SKM-1 treated with dmso at 0.1 percent for 144 hours (cell line): ENCODE measurements at regions not wholly inside any gene's neighbourhood (a gene's known extent, or its start where the extent isn't known, plus 50 kb on each side); places are given as distances from the start of the nearest gene placed in this dataset.

ENCODE experiments used
- DNase-seq: peaks from one replicate; lab custom pipeline; 2025; ENCODE audit not compliant: unreplicated experiment; lab: John Stamatoyannopoulos, UW

- DNase-seq, result no peak
Measured at GRCh38 chr2:147559070-147559725, 285.6 kb upstream of the ACVR2A start.

DNA sequence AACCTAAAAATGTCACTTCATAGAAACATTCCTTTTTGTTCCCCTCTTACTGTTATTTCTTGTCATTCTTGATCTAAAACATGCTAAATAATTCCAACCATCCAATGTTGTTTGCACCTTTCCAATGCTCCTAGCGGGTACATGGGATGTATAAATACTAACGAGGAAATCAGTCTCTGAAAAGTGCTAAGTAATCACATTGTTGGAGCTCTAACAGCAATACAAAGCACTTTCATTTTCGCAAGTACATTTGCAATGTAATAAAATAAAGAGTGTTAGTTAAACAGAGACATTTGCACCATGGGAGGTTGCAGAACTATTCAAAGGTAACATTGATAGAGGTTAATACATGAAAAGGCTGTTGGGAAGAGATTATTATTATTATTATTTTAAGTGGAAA lies 286.2 kb upstream of the ACVR2A start:
- no peak for DNase-seq

DNA sequence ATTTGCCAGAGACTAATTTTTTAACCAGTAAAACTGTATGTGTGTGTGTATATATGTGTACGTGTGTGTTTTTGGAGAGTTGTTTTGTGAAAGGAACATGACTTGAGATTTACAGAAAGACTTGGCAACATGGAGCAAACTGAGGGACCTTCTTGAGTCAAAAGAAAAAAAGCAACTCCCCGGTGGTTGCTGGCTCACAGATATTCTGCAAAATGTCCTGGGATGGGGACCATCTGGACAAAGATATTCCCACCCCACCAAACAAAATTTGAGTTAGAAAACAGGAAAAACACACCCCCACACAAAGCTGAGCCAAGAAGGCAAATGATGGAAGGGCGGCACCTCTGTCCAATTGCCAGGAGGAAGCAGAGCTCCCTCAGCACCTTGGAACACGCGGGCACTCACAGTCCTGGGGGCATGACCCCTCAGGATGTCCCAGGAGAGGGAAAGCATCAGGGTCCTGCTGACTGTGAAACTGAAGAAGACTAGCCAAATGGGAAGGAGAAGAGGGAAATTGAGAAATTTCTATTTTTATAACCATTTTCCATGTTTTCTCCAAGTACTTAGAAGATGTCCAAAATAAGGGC lies 290.2 kb upstream of the ACVR2A start:
- no peak for DNase-seq

GRCh38 chr2:147553775-147554271 lies 291.0 kb upstream of the ACVR2A start:
- no peak for DNase-seq

DNA sequence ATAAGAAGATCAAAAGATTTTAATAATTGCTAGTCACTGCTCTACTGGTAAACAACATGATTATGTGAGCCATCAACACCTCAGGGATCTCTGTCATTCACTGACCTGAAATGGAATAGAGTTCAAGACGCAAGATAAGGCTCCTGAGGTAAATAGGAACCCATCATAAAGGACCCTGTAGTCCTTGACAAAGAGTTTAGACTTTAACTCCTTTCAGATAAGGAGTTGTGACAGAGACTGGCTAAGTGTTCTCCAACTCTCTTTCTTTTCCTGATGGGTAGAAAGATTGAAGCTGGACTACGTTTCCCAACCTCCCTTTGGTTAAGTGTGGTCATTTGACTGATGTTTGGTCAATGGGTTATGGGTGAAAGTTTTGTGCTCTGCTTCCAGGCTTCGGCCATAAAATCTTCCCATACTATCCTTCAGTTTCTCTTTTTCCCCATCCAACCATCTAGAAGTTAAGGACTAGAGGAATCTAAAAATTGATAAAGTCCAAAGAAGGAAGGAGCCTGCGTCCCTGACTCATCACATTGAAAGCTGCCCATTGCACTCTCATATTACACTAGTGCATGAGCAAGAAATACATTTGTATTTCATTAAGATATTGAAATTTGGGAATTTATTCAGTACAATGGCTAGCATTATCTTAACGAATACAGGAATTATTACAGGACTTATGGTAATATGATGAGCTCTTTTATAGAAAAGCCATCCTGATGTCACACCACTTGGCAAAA lies 293.7 kb upstream of the ACVR2A start:
- no peak for DNase-seq

DNA sequence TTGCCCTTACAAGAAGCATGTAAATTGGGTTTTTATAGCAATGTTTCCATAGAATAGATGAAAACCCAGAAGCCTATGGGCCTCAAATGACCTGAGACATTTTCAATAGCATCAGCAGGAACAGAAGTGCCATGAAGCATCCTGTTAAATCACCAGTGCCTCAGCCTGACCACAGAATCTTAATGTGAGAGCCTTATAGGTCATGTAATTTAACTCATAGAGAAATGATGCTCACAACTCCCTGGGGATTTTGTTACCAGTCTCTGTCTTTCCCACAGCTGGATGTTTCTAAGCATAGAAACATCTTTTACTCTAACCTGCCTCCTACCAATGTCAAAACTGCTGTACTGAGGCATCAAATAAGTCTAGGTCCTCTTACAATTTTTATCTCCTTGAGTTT lies 295.8 kb upstream of the ACVR2A start:
- DNase-seq, result no peak

DNA sequence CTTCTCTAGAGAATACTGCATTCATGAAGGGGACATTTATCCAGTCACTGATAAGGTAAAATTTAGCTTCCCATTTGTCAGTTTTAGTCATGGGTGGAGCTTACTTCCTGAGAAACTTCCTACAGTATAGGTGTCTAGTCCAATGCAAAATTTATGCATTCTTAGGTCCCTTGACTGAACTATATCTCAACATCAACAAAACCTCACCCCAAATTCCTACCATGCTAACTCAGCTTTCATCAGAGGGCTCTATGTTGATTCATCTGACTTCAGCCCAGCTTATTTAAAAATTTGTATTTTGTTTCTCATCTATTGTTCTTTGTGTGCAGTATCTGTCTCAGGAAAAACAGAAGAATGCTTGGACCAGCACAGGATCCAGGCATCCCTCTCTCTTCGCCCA lies 296.4 kb upstream of the ACVR2A start:
- DNase-seq, result no peak

DNA sequence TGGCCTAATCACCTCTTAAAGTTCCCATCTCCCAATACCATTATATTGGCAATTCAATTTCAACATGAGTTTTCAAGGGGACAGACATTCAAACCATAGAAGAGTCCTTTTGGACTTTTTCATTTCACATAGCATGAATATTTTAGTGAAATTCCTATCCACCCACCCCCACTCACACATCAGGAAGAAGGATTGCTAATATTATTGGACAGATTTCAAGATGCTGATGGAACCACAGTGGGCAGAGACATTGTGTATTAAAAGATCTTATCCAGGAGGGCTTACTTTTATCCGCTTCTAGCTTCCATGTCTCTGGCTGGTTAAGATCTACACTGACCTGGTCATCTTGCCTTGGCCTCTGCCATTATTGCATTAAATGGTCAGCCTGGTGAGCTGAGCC lies 297.4 kb upstream of the ACVR2A start:
- DNase-seq, result no peak

- no peak for DNase-seq
Measured at GRCh38 chr2:147546109-147546508, 298.7 kb upstream of the ACVR2A start.

GRCh38 chr2:147543056-147543455 lies 301.8 kb upstream of the ACVR2A start:
- no peak for DNase-seq

GRCh38 chr2:147542351-147542750 lies 302.5 kb upstream of the ACVR2A start:
- DNase-seq, result no peak

DNA sequence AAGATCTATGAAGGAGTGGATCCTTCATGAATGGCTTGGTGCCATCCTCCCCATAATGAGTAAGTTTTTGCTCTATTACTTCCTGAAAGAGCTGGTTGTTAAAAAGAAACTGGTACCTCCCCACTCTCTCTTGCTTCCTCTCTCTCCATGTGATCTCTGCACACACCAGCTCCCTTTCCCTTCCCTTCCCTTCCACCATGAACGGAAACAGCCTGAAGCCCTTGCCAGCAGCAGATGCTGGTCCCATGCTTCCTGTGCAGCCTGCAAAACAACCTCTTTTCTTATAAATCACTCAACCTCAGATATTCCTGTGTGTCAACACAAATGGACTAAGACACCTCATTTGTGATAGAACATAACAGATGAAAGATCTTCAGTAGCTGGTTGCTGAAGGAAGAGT lies 303.5 kb upstream of the ACVR2A start:
- DNase-seq, result no peak

DNA sequence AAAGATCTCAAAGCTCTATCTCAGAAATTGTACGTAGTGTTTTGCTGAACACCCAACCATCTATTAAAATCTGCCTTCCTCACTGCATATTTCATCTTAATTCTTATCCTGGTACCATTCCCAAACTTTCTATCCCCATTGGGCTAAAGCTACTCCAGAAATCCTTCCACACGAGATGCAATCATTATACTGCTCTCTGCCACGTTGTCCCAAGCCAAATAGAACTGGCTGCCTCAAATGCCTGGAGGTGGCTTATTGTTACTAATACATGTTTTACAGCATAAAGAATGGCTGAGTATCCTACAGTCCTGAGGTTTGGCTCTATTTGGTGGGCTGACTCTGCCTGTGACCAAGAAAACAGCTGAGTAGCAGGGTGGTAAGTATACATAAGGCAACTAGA lies 306.0 kb upstream of the ACVR2A start:
- no peak for DNase-seq

- DNase-seq, result no peak
Measured at GRCh38 chr2:147538088-147538487, 306.7 kb upstream of the ACVR2A start.

GRCh38 chr2:147531269-147531668 lies 313.6 kb upstream of the ACVR2A start:
- no peak for DNase-seq

DNA sequence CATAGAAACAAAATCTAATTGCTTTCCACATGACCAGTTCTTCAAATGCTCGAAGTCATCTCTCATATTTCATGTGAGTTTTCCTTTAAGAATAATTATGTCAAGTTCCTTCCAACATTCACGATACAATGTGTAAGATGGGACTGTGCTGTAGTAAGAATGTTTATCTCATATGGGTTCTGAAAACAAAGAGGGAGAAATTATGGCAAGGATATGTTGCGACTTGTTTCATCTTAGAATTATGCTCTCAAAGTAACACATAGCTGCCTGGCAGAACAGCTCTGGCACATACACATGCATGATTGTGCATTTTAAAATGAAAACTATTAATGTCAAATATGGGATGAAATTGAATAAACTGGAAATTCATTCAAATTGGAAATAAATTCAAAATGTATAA lies 314.8 kb upstream of the ACVR2A start:
- DNase-seq, result no peak

DNA sequence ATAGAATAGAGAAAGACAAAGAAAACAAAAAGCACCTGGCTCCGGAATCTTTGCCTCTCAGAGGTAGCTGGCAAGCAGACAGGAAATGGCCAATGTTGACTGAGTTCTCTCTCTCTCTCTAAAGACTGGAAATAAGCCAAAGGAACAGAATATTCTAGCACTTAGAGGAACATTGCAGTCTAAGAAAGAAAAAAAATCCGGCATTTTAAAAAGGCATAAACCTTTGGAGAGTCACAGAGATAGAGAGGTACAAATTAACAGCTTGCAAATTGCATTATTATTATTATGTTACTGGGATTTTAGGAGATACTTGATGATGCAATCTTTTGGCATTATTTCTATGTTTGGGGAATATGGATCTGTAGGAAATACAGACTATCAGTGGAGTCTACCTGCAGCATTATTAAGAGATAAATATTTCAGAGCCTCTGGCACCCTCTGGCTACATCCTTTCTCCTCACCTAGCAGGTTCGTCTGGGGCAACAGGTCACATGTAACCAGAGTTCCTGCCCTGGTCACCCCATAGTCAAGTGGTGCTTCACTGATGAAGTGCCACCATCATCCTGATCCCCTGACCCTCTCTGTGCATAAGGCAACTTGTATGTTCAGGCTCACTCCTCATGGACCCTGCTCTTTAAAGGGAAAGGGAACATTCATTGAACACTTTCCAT lies 318.9 kb upstream of the ACVR2A start:
- DNase-seq, result no peak

- no peak for DNase-seq
Measured at GRCh38 chr2:147524912-147525311, 319.9 kb upstream of the ACVR2A start.

GRCh38 chr2:147523415-147523814 lies 321.4 kb upstream of the ACVR2A start:
- no peak for DNase-seq

DNA sequence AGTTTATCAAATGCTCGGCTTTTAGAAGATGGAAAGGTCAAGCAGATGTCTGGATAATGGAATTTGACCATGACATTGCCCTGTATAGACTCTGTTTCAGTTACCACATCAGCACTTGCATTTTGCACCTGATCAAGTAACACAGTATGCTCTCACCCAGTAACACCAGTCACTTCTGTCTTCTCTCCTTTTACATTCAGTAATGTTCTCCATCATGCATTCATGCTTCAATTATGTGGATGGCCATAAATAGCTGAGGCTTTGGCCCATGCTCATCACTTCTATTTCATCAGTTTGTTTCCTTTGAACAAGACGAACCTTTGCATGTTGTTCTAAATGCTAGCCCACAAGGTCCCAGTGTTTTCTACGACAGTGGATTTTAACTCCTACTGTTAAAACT lies 322.9 kb upstream of the ACVR2A start:
- no peak for DNase-seq

DNA sequence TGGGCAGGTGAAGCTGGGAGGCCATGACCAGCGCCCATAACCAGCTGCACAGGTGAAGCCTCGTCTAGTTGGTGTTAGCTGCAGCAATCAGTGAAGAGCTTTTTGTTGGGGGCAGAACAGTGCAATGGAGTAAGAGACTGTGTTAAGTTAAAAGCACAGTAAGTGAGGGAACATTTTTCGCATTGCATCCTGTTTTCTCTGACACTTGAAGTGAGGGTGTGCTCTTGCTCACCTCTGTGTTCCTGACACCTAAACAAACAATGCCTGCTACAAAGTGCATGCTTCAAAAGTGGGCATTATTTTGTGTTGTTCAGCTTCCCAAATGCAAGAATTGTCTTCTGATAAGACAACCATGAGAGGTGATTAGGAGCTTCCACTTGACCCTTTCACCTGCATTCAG lies 324.0 kb upstream of the ACVR2A start:
- no peak for DNase-seq

- DNase-seq, result no peak
Measured at GRCh38 chr2:147519178-147519577, 325.7 kb upstream of the ACVR2A start.
